ENCODE measurements at regions not wholly inside any gene's neighbourhood (a gene's known extent, or its start where the extent isn't known, plus 50 kb on each side); places are given as distances from the start of the nearest gene placed in this dataset.

DNA sequence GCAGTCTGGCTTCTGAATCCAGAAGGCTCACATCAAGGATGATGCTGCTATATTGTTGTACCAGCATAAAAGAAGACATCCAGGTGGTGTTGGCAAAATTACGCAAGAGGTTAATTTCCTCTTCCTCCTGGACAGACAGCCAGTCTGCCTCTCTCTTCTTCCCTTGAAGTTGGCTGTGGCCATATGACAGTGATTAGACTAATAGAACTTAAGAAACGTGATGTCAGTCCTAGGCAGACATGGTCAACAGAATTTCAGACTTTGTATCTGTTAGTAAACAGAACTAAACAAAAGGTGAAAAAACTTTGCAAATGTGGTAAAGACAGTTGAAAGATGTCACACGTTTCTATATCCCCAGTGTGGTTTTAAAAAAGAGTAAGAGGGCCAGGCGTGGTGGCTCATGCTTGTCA is 465.2 kb upstream of the NR2F2 start (continued):
- TF ChIP-seq, protein P1, sequence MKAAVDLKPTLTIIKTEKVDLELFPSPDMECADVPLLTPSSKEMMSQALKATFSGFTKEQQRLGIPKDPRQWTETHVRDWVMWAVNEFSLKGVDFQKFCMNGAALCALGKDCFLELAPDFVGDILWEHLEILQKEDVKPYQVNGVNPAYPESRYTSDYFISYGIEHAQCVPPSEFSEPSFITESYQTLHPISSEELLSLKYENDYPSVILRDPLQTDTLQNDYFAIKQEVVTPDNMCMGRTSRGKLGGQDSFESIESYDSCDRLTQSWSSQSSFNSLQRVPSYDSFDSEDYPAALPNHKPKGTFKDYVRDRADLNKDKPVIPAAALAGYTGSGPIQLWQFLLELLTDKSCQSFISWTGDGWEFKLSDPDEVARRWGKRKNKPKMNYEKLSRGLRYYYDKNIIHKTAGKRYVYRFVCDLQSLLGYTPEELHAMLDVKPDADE (IDR thresholded peaks at IDR 0.05), result no peak
- no peak for TF ChIP-seq ZNF331 (CRISPR knock-in tag; IDR thresholded peaks at IDR 0.05; ENCODE audit: low read depth)

GRCh38 chr15:95866711-95867440 is 463.6 kb upstream of the NR2F2 start:
- H3K4me3 ChIP-seq, result no peak overlapping the region
- H4K20me1 ChIP-seq (replicated peaks; ENCODE audit: insufficient read depth), result no peaks in the 10 kb centered on the region
- no peak overlapping the region for H3K27ac ChIP-seq (ENCODE audit: low read depth)
- no peaks in the 10 kb centered on the region for H3F3A ChIP-seq (replicated peaks; ENCODE audit: low read depth)
- ATAC-seq (no peak), DNase-seq (ENCODE audit: low spot score) (no peak)
- Mint-ChIP-seq H3K27me3 (ENCODE audit: insufficient read depth, low read depth, poor library complexity) (peaks cover 1% of the 10 kb centered on the region), H3K36me3 (ENCODE audit: low read depth) (no peaks in the 10 kb centered on the region), H3K27ac (no peak overlapping the region), H3K4me1 (no peaks in the 10 kb centered on the region), H3K4me3 (no peak overlapping the region), H3K9me3 (no peaks in the 10 kb centered on the region)
- H3K79me2 ChIP-seq (replicated peaks; ENCODE audit: insufficient read depth), result no peaks in the 10 kb centered on the region
- no peaks in the 10 kb centered on the region for H3K27me3 ChIP-seq (ENCODE audit: insufficient read depth)
- no peaks in the 10 kb centered on the region for H3K4me1 ChIP-seq (ENCODE audit: insufficient read depth)
- no peaks in the 10 kb centered on the region for H3K9me2 ChIP-seq (ENCODE audit: insufficient read depth)
- H3K4me2 ChIP-seq, result no peak overlapping the region
- 0 out of 2 replicates have a peak overlapping the region, but pooled peaks have one; percentile 16 for H2AFZ ChIP-seq
- H3K36me3 ChIP-seq (ENCODE audit: insufficient read depth), result no peaks in the 10 kb centered on the region
- TF ChIP-seq POLR2AphosphoS5 (IDR thresholded peaks at IDR 0.05; ENCODE audit: low read depth) (no peak), STAT1 (IDR thresholded peaks at IDR 0.05; ENCODE audit: unreplicated experiment) (no peak), EZH2phosphoT487 (IDR thresholded peaks at IDR 0.05; ENCODE audit: unreplicated experiment) (no peak), NANOG (IDR thresholded peaks at IDR 0.05; ENCODE audit: borderline replicate concordance) (no peak), JUNB (IDR thresholded peaks at IDR 0.05; ENCODE audit: unreplicated experiment) (no peak), EZH2 (IDR thresholded peaks at IDR 0.05; ENCODE audit: low read depth, unreplicated experiment) (no peak)
- TF ChIP-seq, protein P1 (IDR thresholded peaks at IDR 0.05), result no peak
- TF ChIP-seq, protein P2, sequence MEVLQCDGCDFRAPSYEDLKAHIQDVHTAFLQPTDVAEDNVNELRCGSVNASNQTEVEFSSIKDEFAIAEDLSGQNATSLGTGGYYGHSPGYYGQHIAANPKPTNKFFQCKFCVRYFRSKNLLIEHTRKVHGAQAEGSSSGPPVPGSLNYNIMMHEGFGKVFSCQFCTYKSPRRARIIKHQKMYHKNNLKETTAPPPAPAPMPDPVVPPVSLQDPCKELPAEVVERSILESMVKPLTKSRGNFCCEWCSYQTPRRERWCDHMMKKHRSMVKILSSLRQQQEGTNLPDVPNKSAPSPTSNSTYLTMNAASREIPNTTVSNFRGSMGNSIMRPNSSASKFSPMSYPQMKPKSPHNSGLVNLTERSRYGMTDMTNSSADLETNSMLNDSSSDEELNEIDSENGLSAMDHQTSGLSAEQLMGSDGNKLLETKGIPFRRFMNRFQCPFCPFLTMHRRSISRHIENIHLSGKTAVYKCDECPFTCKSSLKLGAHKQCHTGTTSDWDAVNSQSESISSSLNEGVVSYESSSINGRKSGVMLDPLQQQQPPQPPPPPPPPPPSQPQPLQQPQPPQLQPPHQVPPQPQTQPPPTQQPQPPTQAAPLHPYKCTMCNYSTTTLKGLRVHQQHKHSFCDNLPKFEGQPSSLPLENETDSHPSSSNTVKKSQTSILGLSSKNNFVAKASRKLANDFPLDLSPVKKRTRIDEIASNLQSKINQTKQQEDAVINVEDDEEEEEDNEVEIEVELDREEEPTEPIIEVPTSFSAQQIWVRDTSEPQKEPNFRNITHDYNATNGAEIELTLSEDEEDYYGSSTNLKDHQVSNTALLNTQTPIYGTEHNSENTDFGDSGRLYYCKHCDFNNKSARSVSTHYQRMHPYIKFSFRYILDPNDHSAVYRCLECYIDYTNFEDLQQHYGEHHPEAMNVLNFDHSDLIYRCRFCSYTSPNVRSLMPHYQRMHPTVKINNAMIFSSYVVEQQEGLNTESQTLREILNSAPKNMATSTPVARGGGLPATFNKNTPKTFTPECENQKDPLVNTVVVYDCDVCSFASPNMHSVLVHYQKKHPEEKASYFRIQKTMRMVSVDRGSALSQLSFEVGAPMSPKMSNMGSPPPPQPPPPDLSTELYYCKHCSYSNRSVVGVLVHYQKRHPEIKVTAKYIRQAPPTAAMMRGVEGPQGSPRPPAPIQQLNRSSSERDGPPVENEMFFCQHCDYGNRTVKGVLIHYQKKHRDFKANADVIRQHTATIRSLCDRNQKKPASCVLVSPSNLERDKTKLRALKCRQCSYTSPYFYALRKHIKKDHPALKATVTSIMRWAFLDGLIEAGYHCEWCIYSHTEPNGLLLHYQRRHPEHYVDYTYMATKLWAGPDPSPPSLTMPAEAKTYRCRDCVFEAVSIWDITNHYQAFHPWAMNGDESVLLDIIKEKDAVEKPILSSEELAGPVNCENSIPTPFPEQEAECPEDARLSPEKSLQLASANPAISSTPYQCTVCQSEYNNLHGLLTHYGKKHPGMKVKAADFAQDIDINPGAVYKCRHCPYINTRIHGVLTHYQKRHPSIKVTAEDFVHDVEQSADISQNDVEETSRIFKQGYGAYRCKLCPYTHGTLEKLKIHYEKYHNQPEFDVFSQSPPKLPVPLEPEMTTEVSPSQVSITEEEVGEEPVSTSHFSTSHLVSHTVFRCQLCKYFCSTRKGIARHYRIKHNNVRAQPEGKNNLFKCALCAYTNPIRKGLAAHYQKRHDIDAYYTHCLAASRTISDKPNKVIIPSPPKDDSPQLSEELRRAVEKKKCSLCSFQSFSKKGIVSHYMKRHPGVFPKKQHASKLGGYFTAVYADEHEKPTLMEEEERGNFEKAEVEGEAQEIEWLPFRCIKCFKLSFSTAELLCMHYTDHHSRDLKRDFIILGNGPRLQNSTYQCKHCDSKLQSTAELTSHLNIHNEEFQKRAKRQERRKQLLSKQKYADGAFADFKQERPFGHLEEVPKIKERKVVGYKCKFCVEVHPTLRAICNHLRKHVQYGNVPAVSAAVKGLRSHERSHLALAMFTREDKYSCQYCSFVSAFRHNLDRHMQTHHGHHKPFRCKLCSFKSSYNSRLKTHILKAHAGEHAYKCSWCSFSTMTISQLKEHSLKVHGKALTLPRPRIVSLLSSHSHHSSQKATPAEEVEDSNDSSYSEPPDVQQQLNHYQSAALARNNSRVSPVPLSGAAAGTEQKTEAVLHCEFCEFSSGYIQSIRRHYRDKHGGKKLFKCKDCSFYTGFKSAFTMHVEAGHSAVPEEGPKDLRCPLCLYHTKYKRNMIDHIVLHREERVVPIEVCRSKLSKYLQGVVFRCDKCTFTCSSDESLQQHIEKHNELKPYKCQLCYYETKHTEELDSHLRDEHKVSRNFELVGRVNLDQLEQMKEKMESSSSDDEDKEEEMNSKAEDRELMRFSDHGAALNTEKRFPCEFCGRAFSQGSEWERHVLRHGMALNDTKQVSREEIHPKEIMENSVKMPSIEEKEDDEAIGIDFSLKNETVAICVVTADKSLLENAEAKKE (CRISPR knock-in tag; IDR thresholded peaks at IDR 0.05), result no peak
